SU-DHL-6 (cell line): ENCODE measurements at regions not wholly inside any gene's neighbourhood (a gene's known extent, or its start where the extent isn't known, plus 50 kb on each side); places are given as distances from the start of the nearest gene placed in this dataset.

Source experiments
- CTCF ChIP-seq: fragments of 200-600 bp; sonication (generic); IDR thresholded peaks from one replicate; pipeline ENCODE4 v1.5.1; 2017; ENCODE audit warnings: antibody characterized with exemption, mild to moderate bottlenecking, low read length, moderate library complexity; ENCODE audit not compliant: insufficient read depth, poor library complexity, severe bottlenecking
- EZH2phosphoT487 ChIP-seq: fragments of 200-600 bp; sonication (generic), shearing (Covaris generic); conservative IDR thresholded peaks from 2 replicates; pipeline ENCODE4 v1.6.1; 2018; ENCODE audit warnings: mild to moderate bottlenecking, antibody characterized with exemption, low read length, moderate library complexity, mixed read lengths

GRCh38 chr18:30163573-30163972, 879.0 kb downstream of the DSC3 start:
- TF ChIP-seq CTCF = no peak
- TF ChIP-seq EZH2phosphoT487 = no peak
